ENCODE measurements at regions not wholly inside any gene's neighbourhood (a gene's known extent, or its start where the extent isn't known, plus 50 kb on each side); places are given as distances from the start of the nearest gene placed in this dataset.

DNA sequence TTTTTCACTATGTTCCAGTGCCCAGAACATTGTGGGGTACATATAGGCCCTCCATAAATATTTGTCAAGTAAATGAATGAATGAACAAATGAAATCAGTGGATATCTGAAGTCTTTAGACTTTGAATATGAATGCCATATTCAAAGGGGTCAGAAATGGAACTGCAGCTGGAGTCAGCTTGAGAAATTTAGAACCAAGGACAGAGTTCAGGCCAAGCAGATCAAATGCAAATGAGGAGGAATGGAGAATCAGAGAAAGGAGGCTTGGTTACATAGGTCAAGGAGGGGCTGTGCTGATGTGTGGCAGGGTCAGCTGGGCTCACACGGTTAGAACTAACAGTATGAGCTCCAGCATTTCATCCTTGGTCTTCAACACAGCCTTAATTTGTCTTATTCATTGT is 104.0 kb upstream of the SEL1L start:
- TF ChIP-seq NFE2L2 (conservative IDR thresholded peaks at IDR 0.05; ENCODE audit: low read length) (no peak), CTCF (IDR thresholded peaks at IDR 0.05) (no peak), RFX5 (IDR thresholded peaks at IDR 0.05) (no peak), EHMT2 (IDR thresholded peaks at IDR 0.05; ENCODE audit: low read depth) (no peak)
- TF ChIP-seq, protein P1, sequence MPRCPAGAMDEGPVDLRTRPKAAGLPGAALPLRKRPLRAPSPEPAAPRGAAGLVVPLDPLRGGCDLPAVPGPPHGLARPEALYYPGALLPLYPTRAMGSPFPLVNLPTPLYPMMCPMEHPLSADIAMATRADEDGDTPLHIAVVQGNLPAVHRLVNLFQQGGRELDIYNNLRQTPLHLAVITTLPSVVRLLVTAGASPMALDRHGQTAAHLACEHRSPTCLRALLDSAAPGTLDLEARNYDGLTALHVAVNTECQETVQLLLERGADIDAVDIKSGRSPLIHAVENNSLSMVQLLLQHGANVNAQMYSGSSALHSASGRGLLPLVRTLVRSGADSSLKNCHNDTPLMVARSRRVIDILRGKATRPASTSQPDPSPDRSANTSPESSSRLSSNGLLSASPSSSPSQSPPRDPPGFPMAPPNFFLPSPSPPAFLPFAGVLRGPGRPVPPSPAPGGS (IDR thresholded peaks at IDR 0.05), result no peak
